ENCODE measurements at regions not wholly inside any gene's neighbourhood (a gene's known extent, or its start where the extent isn't known, plus 50 kb on each side); places are given as distances from the start of the nearest gene placed in this dataset.

DNA sequence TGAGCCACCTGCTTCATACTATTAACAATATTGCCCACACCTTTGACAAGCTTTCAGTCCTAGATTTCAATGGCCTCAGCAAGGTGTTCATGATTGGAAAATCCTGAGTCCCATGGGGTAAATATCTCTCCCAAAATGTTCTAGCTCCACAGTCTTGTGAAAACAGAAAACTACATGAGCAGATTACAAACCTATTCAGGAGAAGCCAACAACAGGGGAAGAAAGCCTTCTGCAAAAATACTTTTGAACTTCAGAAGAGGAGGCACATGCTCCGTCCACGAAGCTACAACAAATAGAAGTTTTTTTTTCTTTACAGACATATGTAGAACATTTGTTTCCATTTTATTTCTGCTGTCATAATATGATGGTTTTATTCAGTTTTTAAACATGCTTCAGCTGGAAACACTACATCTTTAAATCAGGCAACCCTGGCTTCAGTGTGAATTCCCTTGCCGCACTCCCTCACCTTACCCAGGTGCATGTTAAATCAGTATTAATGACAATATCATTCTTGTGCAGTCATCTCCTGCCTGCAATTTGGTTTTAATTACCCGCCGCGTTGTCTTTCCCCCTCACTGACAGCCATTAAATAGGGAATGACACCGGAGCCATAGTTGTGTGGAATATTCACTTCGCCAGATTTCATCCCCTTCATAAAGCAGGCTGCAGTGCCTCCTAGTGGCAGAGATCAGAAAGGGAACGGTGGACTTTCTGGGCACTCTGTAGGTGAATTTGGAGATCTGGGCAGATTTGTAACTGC, 725.5 kb upstream of the ARRDC4 start:
- no peaks in the 10 kb centered on the region for H3K36me3 ChIP-seq (ENCODE audit: control insufficient read depth in 4 of 4, insufficient read depth in 4 of 4, low read length in 4 of 4)
- H3K4me1 ChIP-seq (ENCODE audit: control insufficient read depth in 5 of 5, insufficient read depth in 5 of 5, low read length in 5 of 5): peaks cover 0 to 9% (median 0%) of the 10 kb centered on the region in 5 donors
- peak overlapping the region in 1 of 2 donors; percentile 75 for H3K9ac ChIP-seq (ENCODE audit: insufficient read depth in 1 of 2, low read length in 2 of 2)
- TF ChIP-seq, protein P1, sequence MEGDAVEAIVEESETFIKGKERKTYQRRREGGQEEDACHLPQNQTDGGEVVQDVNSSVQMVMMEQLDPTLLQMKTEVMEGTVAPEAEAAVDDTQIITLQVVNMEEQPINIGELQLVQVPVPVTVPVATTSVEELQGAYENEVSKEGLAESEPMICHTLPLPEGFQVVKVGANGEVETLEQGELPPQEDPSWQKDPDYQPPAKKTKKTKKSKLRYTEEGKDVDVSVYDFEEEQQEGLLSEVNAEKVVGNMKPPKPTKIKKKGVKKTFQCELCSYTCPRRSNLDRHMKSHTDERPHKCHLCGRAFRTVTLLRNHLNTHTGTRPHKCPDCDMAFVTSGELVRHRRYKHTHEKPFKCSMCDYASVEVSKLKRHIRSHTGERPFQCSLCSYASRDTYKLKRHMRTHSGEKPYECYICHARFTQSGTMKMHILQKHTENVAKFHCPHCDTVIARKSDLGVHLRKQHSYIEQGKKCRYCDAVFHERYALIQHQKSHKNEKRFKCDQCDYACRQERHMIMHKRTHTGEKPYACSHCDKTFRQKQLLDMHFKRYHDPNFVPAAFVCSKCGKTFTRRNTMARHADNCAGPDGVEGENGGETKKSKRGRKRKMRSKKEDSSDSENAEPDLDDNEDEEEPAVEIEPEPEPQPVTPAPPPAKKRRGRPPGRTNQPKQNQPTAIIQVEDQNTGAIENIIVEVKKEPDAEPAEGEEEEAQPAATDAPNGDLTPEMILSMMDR (IDR thresholded peaks at IDR 0.05; ENCODE audit: control extremely low read depth, extremely low read depth): peak; percentile 67
- WGBS, 2 donors: 33 to 34% methylated on average over 9 of the region's 9 CpGs
- H3K4me3 ChIP-seq: no peak overlapping the region
- no peaks in the 10 kb centered on the region for H3K27me3 ChIP-seq (ENCODE audit: control insufficient read depth in 3 of 3, insufficient read depth in 3 of 3, low read length in 2 of 3)
- H3K9me3 ChIP-seq (ENCODE audit: control insufficient read depth in 4 of 4, insufficient read depth in 3 of 4, low read length in 3 of 4): peaks cover 0 to 3% (median 0%) of the 10 kb centered on the region in 4 donors
- ATAC-seq (ENCODE audit: insufficient read depth, low FRiP score) (no peak), DNase-seq (peak; percentile 72 to 85 (median 84))
- H3K27ac ChIP-seq (ENCODE audit: low read depth in 1 of 2, low read length in 1 of 2): no peak overlapping the region

DNA sequence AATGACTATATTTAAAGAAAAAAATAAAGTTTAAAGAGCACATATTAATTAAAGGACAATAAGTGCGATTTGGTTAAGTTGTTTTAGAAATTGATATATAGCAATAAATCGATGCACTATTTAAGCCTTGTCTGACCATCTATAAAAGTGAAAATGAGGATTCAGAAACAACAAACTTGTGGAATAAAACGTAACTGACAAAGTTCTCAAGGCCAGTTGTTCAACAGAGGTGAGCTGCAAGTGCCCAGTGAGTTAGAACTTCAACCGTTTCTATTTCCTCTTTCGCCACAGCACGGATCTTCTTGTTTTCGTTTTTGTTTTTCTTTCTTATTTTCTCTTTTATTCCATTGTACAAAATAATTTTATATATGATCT, 724.9 kb upstream of the ARRDC4 start:
- H3K4me3 ChIP-seq: no peak overlapping the region
- peak in 1 of 3 donors; percentile 19 for DNase-seq

DNA sequence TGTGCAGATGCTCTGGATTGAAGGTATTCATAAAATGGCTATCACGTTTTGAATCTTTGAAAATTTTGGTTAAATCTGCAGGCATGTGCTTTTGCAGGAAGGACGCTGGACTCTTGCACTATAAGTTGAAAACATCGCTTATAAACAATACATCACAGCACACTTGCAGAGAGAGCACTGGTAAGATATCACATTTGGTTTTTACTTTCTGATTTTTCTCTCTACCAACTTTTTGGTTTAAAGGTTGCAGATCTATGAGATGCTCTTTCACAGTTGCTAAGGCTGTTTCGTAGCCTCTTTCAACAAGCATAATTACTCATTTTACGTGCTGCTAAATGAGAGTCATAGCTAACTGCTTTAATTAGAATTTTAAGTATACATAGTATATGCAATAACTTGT, 724.4 kb upstream of the ARRDC4 start:
- no peak overlapping the region for H3K9ac ChIP-seq (ENCODE audit: insufficient read depth in 1 of 2, low read length in 2 of 2)
- no peaks in the 10 kb centered on the region for H3K27me3 ChIP-seq (ENCODE audit: control insufficient read depth in 3 of 3, insufficient read depth in 3 of 3, low read length in 2 of 3)
- H3K9me3 ChIP-seq (ENCODE audit: control insufficient read depth in 4 of 4, insufficient read depth in 3 of 4, low read length in 3 of 4): peaks cover 0 to 3% (median 0%) of the 10 kb centered on the region in 4 donors
- peaks cover 0 to 9% (median 0%) of the 10 kb centered on the region in 5 donors for H3K4me1 ChIP-seq (ENCODE audit: control insufficient read depth in 5 of 5, insufficient read depth in 5 of 5, low read length in 5 of 5)
- WGBS, 2 donors: 56 to 72% methylated on average over 5 of the region's 5 CpGs
- DNase-seq: peak in 2 of 3 donors; percentile 26 to 39
- TF ChIP-seq, protein P1 (IDR thresholded peaks at IDR 0.05; ENCODE audit: control extremely low read depth, extremely low read depth): no peak
- H3K27ac ChIP-seq (ENCODE audit: low read depth in 1 of 2, low read length in 1 of 2): no peak overlapping the region
- no peak overlapping the region for H3K4me3 ChIP-seq
- no peaks in the 10 kb centered on the region for H3K36me3 ChIP-seq (ENCODE audit: control insufficient read depth in 4 of 4, insufficient read depth in 4 of 4, low read length in 4 of 4)
- ATAC-seq (ENCODE audit: insufficient read depth, low FRiP score): no peak

More for the DNA sequence above, 724.9 kb upstream of the ARRDC4 start:
- no peak for ATAC-seq (ENCODE audit: insufficient read depth, low FRiP score)
- Histone ChIP-seq H3K4me1 (ENCODE audit: control insufficient read depth in 5 of 5, insufficient read depth in 5 of 5, low read length in 5 of 5) (peaks cover 0 to 9% (median 0%) of the 10 kb centered on the region in 5 donors), H3K36me3 (ENCODE audit: control insufficient read depth in 4 of 4, insufficient read depth in 4 of 4, low read length in 4 of 4) (no peaks in the 10 kb centered on the region), H3K9me3 (ENCODE audit: control insufficient read depth in 4 of 4, insufficient read depth in 3 of 4, low read length in 3 of 4) (peaks cover 0 to 3% (median 0%) of the 10 kb centered on the region in 4 donors), H3K27ac (ENCODE audit: low read depth in 1 of 2, low read length in 1 of 2) (no peak overlapping the region), H3K9ac (ENCODE audit: insufficient read depth in 1 of 2, low read length in 2 of 2) (peak overlapping the region in 1 of 2 donors; percentile 75), H3K27me3 (ENCODE audit: control insufficient read depth in 3 of 3, insufficient read depth in 3 of 3, low read length in 2 of 3) (no peaks in the 10 kb centered on the region)
- WGBS, 2 donors: 33 to 35% methylated on average over 7 of the region's 7 CpGs
- TF ChIP-seq, protein P1 (IDR thresholded peaks at IDR 0.05; ENCODE audit: control extremely low read depth, extremely low read depth): no peak

Measured in lung (tissue), 11 donors.